Endodermal cell (in vitro differentiated cells): ENCODE measurements at regions not wholly inside any gene's neighbourhood (a gene's known extent, or its start where the extent isn't known, plus 50 kb on each side); places are given as distances from the start of the nearest gene placed in this dataset.

Experiments
- DNase-seq: peaks from one replicate; pipeline ENCODE4 v3.0.0-alpha.2; 2017
- H3K27ac ChIP-seq: 2 replicates; pipeline ENCODE4 v1.5.1; 2013; ENCODE audit warnings: mild to moderate bottlenecking, low read depth, low read length, moderate library complexity
- H3K27me3 ChIP-seq: 2 replicates; pipeline ENCODE4 v1.6.1; 2013; ENCODE audit warnings: mild to moderate bottlenecking, low read length, moderate library complexity; ENCODE audit not compliant: insufficient read depth, control insufficient read depth, poor library complexity, severe bottlenecking
- H3K36me3 ChIP-seq: 2 replicates; pipeline ENCODE4 v1.7.0; 2013; ENCODE audit warnings: mild to moderate bottlenecking, low read length, moderate library complexity; ENCODE audit not compliant: control insufficient read depth, insufficient read depth
- H3K4me1 ChIP-seq: one replicate; pipeline ENCODE4 v1.7.0; 2013; ENCODE audit warnings: low read length; ENCODE audit not compliant: control insufficient read depth, insufficient read depth
- H3K4me3 ChIP-seq: 2 replicates; pipeline ENCODE4 v1.5.1; 2013; ENCODE audit warnings: mild to moderate bottlenecking, low read length, moderate library complexity
- H3K9ac ChIP-seq: 2 replicates; pipeline ENCODE4 v1.6.1; 2013; ENCODE audit warnings: mild to moderate bottlenecking, low read length, moderate library complexity; ENCODE audit not compliant: poor library complexity, severe bottlenecking; ENCODE audit errors: extremely low read depth
- H3K9me3 ChIP-seq: 2 replicates; pipeline ENCODE4 v1.6.1; 2013; ENCODE audit warnings: mild to moderate bottlenecking, low read length, moderate library complexity; ENCODE audit not compliant: control insufficient read depth
- H3K27ac Mint-ChIP-seq: 2 replicates; pipeline ENCODE4 v1.8.0; 2020; ENCODE audit warnings: mixed read lengths
- H3K27me3 Mint-ChIP-seq: 2 replicates; pipeline ENCODE4 v1.8.0; 2021; ENCODE audit warnings: mild to moderate bottlenecking, mixed read lengths; ENCODE audit not compliant: insufficient read depth
- H3K36me3 Mint-ChIP-seq: 2 replicates; pipeline ENCODE4 v1.8.0; 2020; ENCODE audit warnings: low read depth, mixed read lengths
- H3K4me1 Mint-ChIP-seq: 2 replicates; pipeline ENCODE4 v1.8.0; 2020; ENCODE audit warnings: mixed read lengths
- H3K4me3 Mint-ChIP-seq: 2 replicates; pipeline ENCODE4 v1.8.0; 2020; ENCODE audit warnings: mild to moderate bottlenecking, moderate library complexity, mixed read lengths
- H3K9me3 Mint-ChIP-seq: 2 replicates; pipeline ENCODE4 v1.8.0; 2020; ENCODE audit warnings: mild to moderate bottlenecking, mixed read lengths
- WGBS, 2 experiments: methylation state at CpG; one replicate each; pipeline versions ENCODE4 v1.1.5 to v1.1.7; 2013; ENCODE audit warnings: missing lambda C conversion rate in 2 of 2, mixed read lengths in 1 of 2; ENCODE audit not compliant: insufficient coverage in 1 of 2, insufficient read length in 1 of 2; 5-methylcytosine and 5-hydroxymethylcytosine counted together
- TF ChIP-seq, protein P1 (sequence below): fragments of 200-600 bp; sonication (generic); conservative IDR thresholded peaks from 2 replicates; pipeline ENCODE4 v1.5.0; 2021; ENCODE audit warnings: antibody characterized with exemption, mild to moderate bottlenecking

GRCh38 chr1:83554174-83554573 lies 444.8 kb downstream of the TTLL7 start:
- TF ChIP-seq, protein P1, sequence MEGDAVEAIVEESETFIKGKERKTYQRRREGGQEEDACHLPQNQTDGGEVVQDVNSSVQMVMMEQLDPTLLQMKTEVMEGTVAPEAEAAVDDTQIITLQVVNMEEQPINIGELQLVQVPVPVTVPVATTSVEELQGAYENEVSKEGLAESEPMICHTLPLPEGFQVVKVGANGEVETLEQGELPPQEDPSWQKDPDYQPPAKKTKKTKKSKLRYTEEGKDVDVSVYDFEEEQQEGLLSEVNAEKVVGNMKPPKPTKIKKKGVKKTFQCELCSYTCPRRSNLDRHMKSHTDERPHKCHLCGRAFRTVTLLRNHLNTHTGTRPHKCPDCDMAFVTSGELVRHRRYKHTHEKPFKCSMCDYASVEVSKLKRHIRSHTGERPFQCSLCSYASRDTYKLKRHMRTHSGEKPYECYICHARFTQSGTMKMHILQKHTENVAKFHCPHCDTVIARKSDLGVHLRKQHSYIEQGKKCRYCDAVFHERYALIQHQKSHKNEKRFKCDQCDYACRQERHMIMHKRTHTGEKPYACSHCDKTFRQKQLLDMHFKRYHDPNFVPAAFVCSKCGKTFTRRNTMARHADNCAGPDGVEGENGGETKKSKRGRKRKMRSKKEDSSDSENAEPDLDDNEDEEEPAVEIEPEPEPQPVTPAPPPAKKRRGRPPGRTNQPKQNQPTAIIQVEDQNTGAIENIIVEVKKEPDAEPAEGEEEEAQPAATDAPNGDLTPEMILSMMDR = peak; percentile 67
- Histone ChIP-seq H3K4me3 (no peak overlapping the region), H3K9ac (no peak overlapping the region), H3K27me3 (no peaks in the 10 kb centered on the region), H3K27ac (no peak overlapping the region), H3K9me3 (no peaks in the 10 kb centered on the region), H3K36me3 (no peaks in the 10 kb centered on the region), H3K4me1 (peaks cover 14% of the 10 kb centered on the region)
- 46 to 50% methylated on average over 5 to 6 of the region's 6 CpGs for WGBS, 2 experiments
- H3K27ac Mint-ChIP-seq = no peak overlapping the region
- no peaks in the 10 kb centered on the region for H3K36me3 Mint-ChIP-seq
- H3K9me3 Mint-ChIP-seq = no peaks in the 10 kb centered on the region
- peaks cover 13% of the 10 kb centered on the region for H3K27me3 Mint-ChIP-seq
- DNase-seq = peak; percentile 80
- H3K4me1 Mint-ChIP-seq = peaks cover 24% of the 10 kb centered on the region
- H3K4me3 Mint-ChIP-seq = no peak overlapping the region

DNA sequence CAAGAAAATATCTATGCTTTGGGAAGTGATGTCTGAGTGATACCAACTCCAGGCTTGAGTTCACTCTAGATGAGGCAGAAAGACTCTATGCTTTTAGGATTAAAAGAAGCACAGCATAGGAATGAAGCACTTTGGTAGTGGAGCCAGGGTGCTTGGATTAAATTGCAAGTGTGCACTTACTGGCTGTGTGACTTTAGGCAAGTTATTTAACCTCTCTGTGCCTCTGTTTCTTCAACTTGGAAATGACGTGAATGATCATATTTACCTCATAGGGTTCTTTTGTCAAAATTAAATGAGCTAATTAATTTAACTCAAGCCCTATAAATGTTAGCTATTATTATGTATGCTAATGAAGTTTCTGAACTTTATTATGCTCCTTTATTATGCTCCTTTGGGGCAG lies 446.1 kb downstream of the TTLL7 start:
- Histone ChIP-seq H3K9ac (no peak overlapping the region), H3K27me3 (no peaks in the 10 kb centered on the region), H3K36me3 (no peaks in the 10 kb centered on the region), H3K27ac (no peak overlapping the region), H3K4me3 (no peak overlapping the region), H3K9me3 (no peaks in the 10 kb centered on the region), H3K4me1 (peaks cover 15% of the 10 kb centered on the region)
- 88% methylated on average over 1 of the region's 1 CpG; no CpG with 5 or more reads in 1 of the 2 experiments for WGBS, 2 experiments
- H3K27me3 Mint-ChIP-seq = peaks cover 7% of the 10 kb centered on the region
- H3K9me3 Mint-ChIP-seq = no peaks in the 10 kb centered on the region
- peaks cover 32% of the 10 kb centered on the region for H3K4me1 Mint-ChIP-seq
- no peaks in the 10 kb centered on the region for H3K36me3 Mint-ChIP-seq
- TF ChIP-seq, protein P1 = no peak
- no peak overlapping the region for H3K4me3 Mint-ChIP-seq
- no peak overlapping the region for H3K27ac Mint-ChIP-seq
- DNase-seq = no peak

- Histone ChIP-seq H3K27ac (no peak overlapping the region), H3K27me3 (no peaks in the 10 kb centered on the region), H3K4me1 (peaks cover 8% of the 10 kb centered on the region), H3K36me3 (no peaks in the 10 kb centered on the region), H3K9ac (no peak overlapping the region), H3K4me3 (no peak overlapping the region), H3K9me3 (no peaks in the 10 kb centered on the region)
- peaks cover 32% of the 10 kb centered on the region for H3K4me1 Mint-ChIP-seq
- no peak overlapping the region for H3K4me3 Mint-ChIP-seq
- peak; percentile 62 for DNase-seq
- peak overlapping the region; percentile 18 for H3K27ac Mint-ChIP-seq
- no peaks in the 10 kb centered on the region for H3K36me3 Mint-ChIP-seq
- H3K9me3 Mint-ChIP-seq = no peaks in the 10 kb centered on the region
- WGBS, 2 experiments = 16 to 20% methylated on average over 1 of the region's 1 CpG
- peaks cover 7% of the 10 kb centered on the region for H3K27me3 Mint-ChIP-seq
- TF ChIP-seq, protein P1 = no peak
Observed at GRCh38 chr1:83548311-83548710, 450.6 kb downstream of the TTLL7 start.
